OCI-LY3 (cell line): ENCODE measurements at regions not wholly inside any gene's neighbourhood (a gene's known extent, or its start where the extent isn't known, plus 50 kb on each side); places are given as distances from the start of the nearest gene placed in this dataset.

ENCODE experiments used
- EZH2phosphoT487 ChIP-seq: fragments of 200-600 bp; shearing (Covaris generic); IDR thresholded peaks from 2 replicates; pipeline ENCODE4 v1.6.1; 2018; ENCODE audit warnings: antibody characterized with exemption, mixed run types, low read depth
- TF ChIP-seq, protein P1 (sequence below): fragments of 200-600, 300-600 bp; sonication (generic); IDR thresholded peaks from 2 replicates; pipeline ENCODE4 v1.5.1; 2014; ENCODE audit warnings: antibody characterized with exemption, low read length, low read depth

DNA sequence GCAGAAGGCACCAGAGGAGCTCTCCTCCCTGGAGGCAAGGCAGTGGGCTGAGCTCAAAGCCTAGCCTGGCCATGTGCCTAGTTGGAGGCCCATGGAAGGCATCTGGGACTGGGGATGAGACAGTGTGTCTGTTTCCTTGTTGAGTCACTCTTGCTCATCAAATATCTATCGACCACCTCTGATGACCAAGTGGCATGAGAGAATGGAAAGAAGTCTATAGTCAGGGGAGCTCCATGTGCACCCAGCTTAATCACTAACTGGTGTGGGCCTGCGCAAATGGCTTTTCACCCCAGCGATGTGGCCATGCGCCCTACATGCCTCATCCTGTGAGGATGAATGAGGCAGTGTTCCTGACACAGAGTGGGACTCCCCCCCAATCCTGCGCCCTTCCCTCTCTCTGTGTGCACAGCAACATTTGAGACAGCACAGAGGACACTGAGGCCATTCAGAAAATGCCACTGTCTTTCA, 229.9 kb downstream of the RPS24 start:
- TF ChIP-seq, protein P1, sequence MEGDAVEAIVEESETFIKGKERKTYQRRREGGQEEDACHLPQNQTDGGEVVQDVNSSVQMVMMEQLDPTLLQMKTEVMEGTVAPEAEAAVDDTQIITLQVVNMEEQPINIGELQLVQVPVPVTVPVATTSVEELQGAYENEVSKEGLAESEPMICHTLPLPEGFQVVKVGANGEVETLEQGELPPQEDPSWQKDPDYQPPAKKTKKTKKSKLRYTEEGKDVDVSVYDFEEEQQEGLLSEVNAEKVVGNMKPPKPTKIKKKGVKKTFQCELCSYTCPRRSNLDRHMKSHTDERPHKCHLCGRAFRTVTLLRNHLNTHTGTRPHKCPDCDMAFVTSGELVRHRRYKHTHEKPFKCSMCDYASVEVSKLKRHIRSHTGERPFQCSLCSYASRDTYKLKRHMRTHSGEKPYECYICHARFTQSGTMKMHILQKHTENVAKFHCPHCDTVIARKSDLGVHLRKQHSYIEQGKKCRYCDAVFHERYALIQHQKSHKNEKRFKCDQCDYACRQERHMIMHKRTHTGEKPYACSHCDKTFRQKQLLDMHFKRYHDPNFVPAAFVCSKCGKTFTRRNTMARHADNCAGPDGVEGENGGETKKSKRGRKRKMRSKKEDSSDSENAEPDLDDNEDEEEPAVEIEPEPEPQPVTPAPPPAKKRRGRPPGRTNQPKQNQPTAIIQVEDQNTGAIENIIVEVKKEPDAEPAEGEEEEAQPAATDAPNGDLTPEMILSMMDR = no peak
- no peak for TF ChIP-seq EZH2phosphoT487
